ENCODE measurements at regions not wholly inside any gene's neighbourhood (a gene's known extent, or its start where the extent isn't known, plus 50 kb on each side); places are given as distances from the start of the nearest gene placed in this dataset.
"Not testable (repeated sequence)": the region's sequence is repeated elsewhere in the genome, so short reads cannot be mapped to it uniquely, and the experiment has no call there.

GRCh38 chr16:85275533-85276249 lies 163.4 kb upstream of the CIBAR2 start:
- DNase-seq (ENCODE audit: low read depth), result no peak

- no peak for DNase-seq (ENCODE audit: low read depth)
Observed at GRCh38 chr16:85276258-85276657, 164.0 kb upstream of the CIBAR2 start.

GRCh38 chr16:85276721-85277120 lies 164.4 kb upstream of the CIBAR2 start:
- DNase-seq (ENCODE audit: low read depth), result no peak

GRCh38 chr16:85278839-85279238 lies 166.6 kb upstream of the CIBAR2 start:
- no peak for DNase-seq (ENCODE audit: low read depth)

- no peak for DNase-seq (ENCODE audit: low read depth)
Observed at GRCh38 chr16:85279402-85279801, 167.1 kb upstream of the CIBAR2 start.

GRCh38 chr16:85279825-85280545 lies 167.7 kb upstream of the CIBAR2 start:
- no peak for DNase-seq (ENCODE audit: low read depth)

GRCh38 chr16:85281181-85281580 lies 168.9 kb upstream of the CIBAR2 start:
- no peak for DNase-seq (ENCODE audit: low read depth)

- DNase-seq (ENCODE audit: low read depth), result no peak
Observed at GRCh38 chr16:85282842-85283241, 170.6 kb upstream of the CIBAR2 start.

- DNase-seq (ENCODE audit: low read depth), result no peak
Observed at GRCh38 chr16:85283305-85284050, 171.2 kb upstream of the CIBAR2 start.

GRCh38 chr16:85284141-85284817 lies 172.0 kb upstream of the CIBAR2 start:
- no peak for DNase-seq (ENCODE audit: low read depth)

GRCh38 chr16:85285681-85286065 lies 173.4 kb upstream of the CIBAR2 start:
- DNase-seq (ENCODE audit: low read depth), result no peak

GRCh38 chr16:85286066-85286831 lies 174.0 kb upstream of the CIBAR2 start:
- DNase-seq (ENCODE audit: low read depth), result no peak

- DNase-seq (ENCODE audit: low read depth), result no peak
Observed at GRCh38 chr16:85286951-85287814, 174.9 kb upstream of the CIBAR2 start.

GRCh38 chr16:85287815-85288109 lies 175.5 kb upstream of the CIBAR2 start:
- not testable (repeated sequence) for DNase-seq (ENCODE audit: low read depth)

GRCh38 chr16:85288341-85288868 lies 176.1 kb upstream of the CIBAR2 start:
- no peak for DNase-seq (ENCODE audit: low read depth)

- no peak for DNase-seq (ENCODE audit: low read depth)
Observed at GRCh38 chr16:85288869-85289660, 176.8 kb upstream of the CIBAR2 start.

GRCh38 chr16:85289760-85290625 lies 177.7 kb upstream of the CIBAR2 start:
- no peak for DNase-seq (ENCODE audit: low read depth)

GRCh38 chr16:85290626-85291301 lies 178.5 kb upstream of the CIBAR2 start:
- DNase-seq (ENCODE audit: low read depth), result no peak
